Fibroblast of lung (primary cell): ENCODE measurements at regions not wholly inside any gene's neighbourhood (a gene's known extent, or its start where the extent isn't known, plus 50 kb on each side); places are given as distances from the start of the nearest gene placed in this dataset.

Experiments used
- DNase-seq, 2 donors: peaks; one replicate each; pipeline versions ENCODE4 v3.0.0 to v3.0.0-alpha.2; 2010; ENCODE audit warnings: low read depth in 2 of 2
- H2AFZ ChIP-seq: 2 replicates; pipeline ENCODE4 v1.5.1; 2012; ENCODE audit warnings: low read length, control low read depth, inconsistent platforms
- H3K27ac ChIP-seq: 2 replicates; pipeline ENCODE4 v1.5.1; 2011; ENCODE audit warnings: low read length, control low read depth; ENCODE audit not compliant: insufficient read depth
- H3K27me3 ChIP-seq: 2 replicates; pipeline ENCODE4 v1.5.1; 2011; ENCODE audit warnings: mild to moderate bottlenecking, low read length; ENCODE audit not compliant: control insufficient read depth, insufficient read depth
- H3K36me3 ChIP-seq: 2 replicates; pipeline ENCODE4 v1.5.1; 2011; ENCODE audit warnings: low read length; ENCODE audit not compliant: control insufficient read depth, insufficient read depth
- H3K4me1 ChIP-seq: 2 replicates; pipeline ENCODE4 v1.5.1; 2011; ENCODE audit warnings: low read length; ENCODE audit not compliant: control insufficient read depth, insufficient read depth; ENCODE audit errors: extremely low read depth
- H3K4me2 ChIP-seq: 2 replicates; pipeline ENCODE4 v1.5.1; 2011; ENCODE audit warnings: low read length, control low read depth; ENCODE audit not compliant: insufficient read depth; ENCODE audit errors: extremely low read depth
- H3K4me3 ChIP-seq, 4 experiments: fragments of 200-600 bp in 1 of 4; sonication (generic) in 1 of 4; replicated peaks in 1 of 4; 2 replicates each; pipeline ENCODE4 v1.5.1; 2011 to 2016; ENCODE audit warnings: low read length in 4 of 4, low read depth in 3 of 4, mild to moderate bottlenecking in 3 of 4, control low read depth in 2 of 4, inconsistent platforms in 1 of 4, mixed read lengths in 1 of 4; ENCODE audit not compliant: insufficient read depth in 1 of 4; ENCODE audit errors: control extremely low read depth in 1 of 4
- H3K79me2 ChIP-seq: 2 replicates; pipeline ENCODE4 v1.5.1; 2012; ENCODE audit warnings: mild to moderate bottlenecking, low read length, inconsistent platforms; ENCODE audit not compliant: control insufficient read depth, insufficient read depth
- H3K9ac ChIP-seq: 2 replicates; pipeline ENCODE4 v1.5.1; 2011; ENCODE audit warnings: mild to moderate bottlenecking, low read length, control low read depth; ENCODE audit not compliant: insufficient read depth
- H3K9me3 ChIP-seq: 2 replicates; pipeline ENCODE4 v1.5.1; 2012; ENCODE audit warnings: low read depth, low read length; ENCODE audit not compliant: control insufficient read depth, insufficient read depth
- H4K20me1 ChIP-seq: 2 replicates; pipeline ENCODE4 v1.5.1; 2011; ENCODE audit warnings: low read length; ENCODE audit not compliant: control insufficient read depth, insufficient read depth; ENCODE audit errors: extremely low read depth
- EZH2 ChIP-seq: IDR thresholded peaks from 2 replicates; pipeline ENCODE4 v1.5.1; 2012; ENCODE audit warnings: low read length, control low read depth, mild to moderate bottlenecking; ENCODE audit errors: missing control alignments
- TF ChIP-seq, protein P1 (sequence below), 2 donors: IDR thresholded peaks in 1 of 2; conservative IDR thresholded peaks in 1 of 2; 1 replicate in 1 of 2; 2 replicates in 1 of 2; pipeline ENCODE4 v1.5.1; 2011 to 2012; ENCODE audit warnings: low read length in 2 of 2, control low read depth in 1 of 2, inconsistent platforms in 1 of 2, low read depth in 1 of 2, mild to moderate bottlenecking in 1 of 2

DNA sequence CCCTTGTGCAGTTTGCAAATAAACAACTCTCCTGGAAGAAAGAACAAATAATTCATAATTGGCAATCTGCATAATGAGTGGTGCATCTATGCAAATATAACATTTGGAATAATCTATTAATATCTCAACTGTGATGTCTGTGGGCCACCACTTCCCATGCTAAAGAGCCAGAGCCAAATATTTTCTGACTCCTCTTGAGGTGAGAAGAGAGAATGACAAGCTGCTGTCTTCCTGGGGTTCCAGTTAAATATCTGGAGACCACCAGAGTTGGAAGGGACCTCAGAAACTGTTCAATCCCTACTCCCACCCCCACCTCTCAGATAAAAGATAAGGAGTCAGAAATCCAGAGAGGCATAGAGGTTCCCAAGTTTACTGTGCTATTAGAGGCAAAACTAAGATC lies 241.0 kb upstream of the SLC14A2 start:
- no peak overlapping the region for H3K4me3 ChIP-seq
- no peak for TF ChIP-seq EZH2
- TF ChIP-seq, protein P1, sequence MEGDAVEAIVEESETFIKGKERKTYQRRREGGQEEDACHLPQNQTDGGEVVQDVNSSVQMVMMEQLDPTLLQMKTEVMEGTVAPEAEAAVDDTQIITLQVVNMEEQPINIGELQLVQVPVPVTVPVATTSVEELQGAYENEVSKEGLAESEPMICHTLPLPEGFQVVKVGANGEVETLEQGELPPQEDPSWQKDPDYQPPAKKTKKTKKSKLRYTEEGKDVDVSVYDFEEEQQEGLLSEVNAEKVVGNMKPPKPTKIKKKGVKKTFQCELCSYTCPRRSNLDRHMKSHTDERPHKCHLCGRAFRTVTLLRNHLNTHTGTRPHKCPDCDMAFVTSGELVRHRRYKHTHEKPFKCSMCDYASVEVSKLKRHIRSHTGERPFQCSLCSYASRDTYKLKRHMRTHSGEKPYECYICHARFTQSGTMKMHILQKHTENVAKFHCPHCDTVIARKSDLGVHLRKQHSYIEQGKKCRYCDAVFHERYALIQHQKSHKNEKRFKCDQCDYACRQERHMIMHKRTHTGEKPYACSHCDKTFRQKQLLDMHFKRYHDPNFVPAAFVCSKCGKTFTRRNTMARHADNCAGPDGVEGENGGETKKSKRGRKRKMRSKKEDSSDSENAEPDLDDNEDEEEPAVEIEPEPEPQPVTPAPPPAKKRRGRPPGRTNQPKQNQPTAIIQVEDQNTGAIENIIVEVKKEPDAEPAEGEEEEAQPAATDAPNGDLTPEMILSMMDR (conservative IDR thresholded peaks at IDR 0.05 in 1 of 2, IDR thresholded peaks at IDR 0.05 in 1 of 2; ENCODE audit: low read depth in 1 of 2, low read length in 2 of 2) = no peak
- no peak overlapping the region for H3K27ac ChIP-seq
- H3K27me3 ChIP-seq = no peaks in the 10 kb centered on the region
- H3K4me1 ChIP-seq = no peaks in the 10 kb centered on the region
- H3K4me2 ChIP-seq = no peak overlapping the region
- H4K20me1 ChIP-seq = no peaks in the 10 kb centered on the region
- DNase-seq = no peak
- no peak overlapping the region for H3K9ac ChIP-seq
- no peak overlapping the region for H2AFZ ChIP-seq
- no peaks in the 10 kb centered on the region for H3K79me2 ChIP-seq
- H3K9me3 ChIP-seq = no peaks in the 10 kb centered on the region
- no peaks in the 10 kb centered on the region for H3K36me3 ChIP-seq

DNA sequence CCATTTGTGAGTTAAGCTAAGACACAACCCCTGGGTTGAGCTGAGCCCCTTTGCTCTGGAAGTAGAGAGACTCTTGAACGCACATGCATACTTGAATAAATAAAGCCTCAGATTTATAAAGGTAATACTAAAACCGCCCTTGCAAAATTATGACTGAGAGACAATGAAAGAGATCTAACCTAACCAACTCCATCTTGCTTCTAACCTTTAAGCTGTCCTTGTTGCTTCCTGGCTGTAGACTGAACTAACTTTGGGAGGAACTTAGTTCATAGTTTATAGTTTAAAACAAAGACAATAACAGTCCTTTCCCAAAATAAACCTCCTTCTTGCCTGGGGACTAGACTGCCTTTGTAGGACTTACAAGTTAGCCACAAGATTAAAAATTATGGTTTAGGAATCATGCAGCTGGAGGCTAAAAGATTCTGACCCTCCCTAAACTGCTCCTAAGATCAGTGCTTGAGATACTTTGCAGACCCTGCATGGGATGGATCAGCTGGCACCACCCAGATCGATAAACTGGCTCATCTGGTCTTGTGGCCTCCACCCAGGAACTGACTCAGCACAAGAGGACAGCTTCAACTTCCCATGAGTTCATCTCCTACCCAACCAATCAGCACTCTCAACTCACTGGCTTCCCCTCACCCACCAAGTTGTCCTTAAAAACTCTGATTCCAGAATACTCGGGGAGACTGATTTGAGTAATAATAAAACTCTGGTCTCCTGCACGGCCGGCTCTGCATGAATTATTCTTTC lies 240.2 kb upstream of the SLC14A2 start:
- Histone ChIP-seq H3K79me2 (no peaks in the 10 kb centered on the region), H3K36me3 (no peaks in the 10 kb centered on the region), H2AFZ (no peak overlapping the region), H3K9me3 (no peaks in the 10 kb centered on the region), H3K9ac (no peak overlapping the region), H3K4me3 (no peak overlapping the region), H3K4me2 (no peak overlapping the region), H4K20me1 (no peaks in the 10 kb centered on the region), H3K27ac (no peak overlapping the region), H3K4me1 (no peaks in the 10 kb centered on the region), H3K27me3 (no peaks in the 10 kb centered on the region)
- TF ChIP-seq, protein P1 (conservative IDR thresholded peaks at IDR 0.05 in 1 of 2, IDR thresholded peaks at IDR 0.05 in 1 of 2; ENCODE audit: low read depth in 1 of 2, low read length in 2 of 2) = no peak
- no peak for TF ChIP-seq EZH2
- peak in 1 of 2 donors; percentile 15 for DNase-seq

DNA sequence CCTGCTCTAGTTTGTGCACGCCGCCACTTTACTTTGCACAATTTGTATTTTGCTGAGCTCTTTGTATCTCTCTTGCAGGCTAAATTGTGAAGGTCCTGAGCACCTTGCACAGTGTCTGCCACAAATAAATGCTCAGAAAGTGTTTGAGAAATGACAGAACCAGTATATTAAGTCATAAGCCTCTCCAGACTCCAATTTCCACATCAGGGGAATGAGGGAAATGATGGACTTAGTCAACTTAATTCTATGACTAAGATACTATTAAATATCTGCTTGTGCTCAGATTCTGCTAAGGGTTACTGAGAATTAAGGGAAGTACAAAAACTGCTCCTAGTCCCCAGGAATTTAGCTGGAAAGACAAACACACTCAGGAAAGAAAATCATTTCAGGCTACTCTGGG lies 239.1 kb upstream of the SLC14A2 start:
- Histone ChIP-seq H4K20me1 (no peaks in the 10 kb centered on the region), H2AFZ (no peak overlapping the region), H3K4me3 (no peak overlapping the region), H3K27ac (no peak overlapping the region), H3K4me1 (no peaks in the 10 kb centered on the region), H3K79me2 (no peaks in the 10 kb centered on the region), H3K9me3 (no peaks in the 10 kb centered on the region), H3K4me2 (no peak overlapping the region), H3K9ac (no peak overlapping the region), H3K36me3 (no peaks in the 10 kb centered on the region), H3K27me3 (no peaks in the 10 kb centered on the region)
- TF ChIP-seq, protein P1 (conservative IDR thresholded peaks at IDR 0.05 in 1 of 2, IDR thresholded peaks at IDR 0.05 in 1 of 2; ENCODE audit: low read depth in 1 of 2, low read length in 2 of 2) = no peak
- no peak for TF ChIP-seq EZH2
- DNase-seq = no peak
